Mucosa of rectum (tissue), 2 donors: ENCODE measurements at regions not wholly inside any gene's neighbourhood (a gene's known extent, or its start where the extent isn't known, plus 50 kb on each side); places are given as distances from the start of the nearest gene placed in this dataset.

Experiments
- H3K27ac ChIP-seq, 2 donors: one replicate each; pipeline ENCODE4 v1.7.0; 2013; ENCODE audit warnings: inconsistent platforms in 2 of 2, low read depth in 2 of 2, low read length in 2 of 2
- H3K27me3 ChIP-seq, 2 donors: one replicate each; pipeline ENCODE4 v1.7.0; 2013; ENCODE audit warnings: low read length in 2 of 2; ENCODE audit not compliant: control insufficient read depth in 2 of 2, insufficient read depth in 2 of 2
- H3K36me3 ChIP-seq, 2 donors: one replicate each; pipeline ENCODE4 v1.7.0; 2013; ENCODE audit warnings: low read length in 2 of 2; ENCODE audit not compliant: control insufficient read depth in 2 of 2, insufficient read depth in 2 of 2
- H3K4me1 ChIP-seq, 2 donors: one replicate each; pipeline ENCODE4 v1.7.0; 2013; ENCODE audit warnings: low read length in 2 of 2, mild to moderate bottlenecking in 1 of 2; ENCODE audit not compliant: control insufficient read depth in 2 of 2, insufficient read depth in 2 of 2
- H3K4me3 ChIP-seq, 2 donors: one replicate each; pipeline ENCODE4 v1.7.0; 2013; ENCODE audit warnings: low read length in 2 of 2
- H3K9ac ChIP-seq, 2 donors: one replicate each; pipeline ENCODE4 v1.7.0; 2013; ENCODE audit warnings: low read length in 2 of 2, low read depth in 1 of 2, mild to moderate bottlenecking in 1 of 2
- H3K9me3 ChIP-seq, 2 donors: one replicate each; pipeline ENCODE4 v1.7.0; 2013; ENCODE audit warnings: low read length in 2 of 2; ENCODE audit not compliant: control insufficient read depth in 2 of 2
- donor health status: healthy.
- donor health status: Normal muscosa, but diverticular disease.

- Histone ChIP-seq H3K9me3 (no peaks in the 10 kb centered on the region), H3K4me3 (no peak overlapping the region), H3K9ac (no peak overlapping the region), H3K27ac (no peak overlapping the region), H3K4me1 (no peaks in the 10 kb centered on the region), H3K27me3 (no peaks in the 10 kb centered on the region), H3K36me3 (no peaks in the 10 kb centered on the region)
Measured at GRCh38 chr10:128361487-128361886, 235.3 kb upstream of the MKI67 start.

GRCh38 chr10:128362514-128362913, 236.3 kb upstream of the MKI67 start:
- Histone ChIP-seq H3K36me3 (no peaks in the 10 kb centered on the region), H3K9ac (no peak overlapping the region), H3K4me1 (no peaks in the 10 kb centered on the region), H3K27ac (no peak overlapping the region), H3K4me3 (no peak overlapping the region), H3K27me3 (no peaks in the 10 kb centered on the region), H3K9me3 (no peaks in the 10 kb centered on the region)

GRCh38 chr10:128364631-128365030, 238.4 kb upstream of the MKI67 start:
- H3K36me3 ChIP-seq: no peaks in the 10 kb centered on the region
- no peak overlapping the region for H3K9ac ChIP-seq

GRCh38 chr10:128365156-128365725, 239.0 kb upstream of the MKI67 start:
- Histone ChIP-seq H3K4me1 (no peaks in the 10 kb centered on the region), H3K9me3 (no peaks in the 10 kb centered on the region), H3K36me3 (no peaks in the 10 kb centered on the region), H3K27ac (no peak overlapping the region), H3K4me3 (no peak overlapping the region), H3K27me3 (no peaks in the 10 kb centered on the region), H3K9ac (no peak overlapping the region)

More at GRCh38 chr10:128364631-128365030, 238.4 kb upstream of the MKI67 start:
- Histone ChIP-seq H3K27me3 (no peaks in the 10 kb centered on the region), H3K9me3 (no peaks in the 10 kb centered on the region), H3K4me1 (no peaks in the 10 kb centered on the region), H3K27ac (no peak overlapping the region), H3K4me3 (no peak overlapping the region)

- H3K9me3 ChIP-seq: no peaks in the 10 kb centered on the region
- no peaks in the 10 kb centered on the region for H3K4me1 ChIP-seq
- H3K27me3 ChIP-seq: no peaks in the 10 kb centered on the region
- no peak overlapping the region for H3K9ac ChIP-seq
- no peaks in the 10 kb centered on the region for H3K36me3 ChIP-seq
- no peak overlapping the region for H3K4me3 ChIP-seq
- no peak overlapping the region for H3K27ac ChIP-seq
Measured at GRCh38 chr10:128367807-128368206, 241.6 kb upstream of the MKI67 start.

DNA sequence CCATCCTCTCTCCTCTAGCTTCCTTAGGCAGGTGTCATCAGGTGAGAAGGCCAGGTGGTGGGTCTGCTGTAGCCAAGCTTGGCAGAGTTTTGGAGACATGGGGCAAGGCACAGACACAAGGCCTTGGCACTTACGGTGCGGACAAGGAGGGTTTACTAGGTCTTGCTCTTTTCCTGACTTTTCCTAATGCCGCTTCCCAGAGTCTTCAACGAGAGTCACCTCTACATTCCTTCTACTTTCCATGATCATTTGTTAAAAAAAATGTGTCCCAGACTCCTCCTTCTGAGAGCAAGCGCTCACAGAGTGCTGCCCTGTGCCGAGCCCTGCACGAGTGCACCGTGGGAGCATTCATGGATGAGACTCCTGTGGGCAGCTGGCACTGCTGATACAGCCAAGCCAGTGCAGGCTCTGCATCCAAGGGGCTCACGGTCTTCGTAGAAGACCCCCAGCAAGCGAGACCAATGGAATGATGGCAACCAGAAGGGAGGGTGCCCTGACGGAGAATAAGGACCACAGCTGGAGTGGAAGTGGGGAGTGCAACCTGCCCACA, 243.0 kb upstream of the MKI67 start:
- no peak overlapping the region for H3K27ac ChIP-seq
- no peaks in the 10 kb centered on the region for H3K9me3 ChIP-seq
- no peaks in the 10 kb centered on the region for H3K36me3 ChIP-seq
- H3K4me3 ChIP-seq: no peak overlapping the region
- no peak overlapping the region for H3K9ac ChIP-seq
- H3K27me3 ChIP-seq: no peaks in the 10 kb centered on the region
- H3K4me1 ChIP-seq: no peaks in the 10 kb centered on the region

- H3K9ac ChIP-seq: no peak overlapping the region
- H3K27ac ChIP-seq: no peak overlapping the region
- H3K9me3 ChIP-seq: no peaks in the 10 kb centered on the region
- H3K36me3 ChIP-seq: no peaks in the 10 kb centered on the region
- no peaks in the 10 kb centered on the region for H3K4me1 ChIP-seq
- H3K4me3 ChIP-seq: no peak overlapping the region
- H3K27me3 ChIP-seq: no peaks in the 10 kb centered on the region
Measured at GRCh38 chr10:128373071-128373749, 247.0 kb upstream of the MKI67 start.

GRCh38 chr10:128373831-128374230, 247.6 kb upstream of the MKI67 start:
- no peaks in the 10 kb centered on the region for H3K9me3 ChIP-seq
- no peak overlapping the region for H3K4me3 ChIP-seq
- no peaks in the 10 kb centered on the region for H3K27me3 ChIP-seq

DNA sequence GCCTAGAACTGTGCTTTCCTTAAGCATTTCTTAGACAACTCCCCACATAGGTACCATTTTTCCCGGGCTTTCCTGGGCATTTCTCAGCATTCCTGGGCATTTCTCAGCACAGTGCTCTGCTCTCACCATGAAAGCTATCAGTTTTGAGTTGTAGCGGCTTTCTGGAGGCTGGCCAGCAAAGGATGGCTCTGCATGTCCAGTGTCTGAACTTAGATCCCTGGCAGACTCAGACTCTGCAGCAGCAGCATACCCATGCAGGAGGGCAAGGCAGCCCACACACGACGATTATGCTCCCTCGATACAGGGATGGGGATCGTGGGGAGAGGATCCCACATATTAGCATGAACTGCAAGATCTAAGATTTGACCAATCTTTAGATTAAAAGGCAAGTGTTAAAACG, 248.9 kb upstream of the MKI67 start:
- no peak overlapping the region for H3K9ac ChIP-seq
- H3K36me3 ChIP-seq: no peaks in the 10 kb centered on the region
- H3K27me3 ChIP-seq: no peaks in the 10 kb centered on the region
- H3K4me3 ChIP-seq: no peak overlapping the region
- H3K4me1 ChIP-seq: no peaks in the 10 kb centered on the region
- H3K9me3 ChIP-seq: no peaks in the 10 kb centered on the region
- no peak overlapping the region for H3K27ac ChIP-seq

More at GRCh38 chr10:128373831-128374230, 247.6 kb upstream of the MKI67 start:
- no peak overlapping the region for H3K27ac ChIP-seq
- H3K4me1 ChIP-seq: no peaks in the 10 kb centered on the region
- no peak overlapping the region for H3K9ac ChIP-seq
- no peaks in the 10 kb centered on the region for H3K36me3 ChIP-seq

- Histone ChIP-seq H3K9ac (no peak overlapping the region), H3K27ac (no peak overlapping the region), H3K36me3 (no peaks in the 10 kb centered on the region), H3K4me3 (no peak overlapping the region), H3K27me3 (no peaks in the 10 kb centered on the region), H3K4me1 (no peaks in the 10 kb centered on the region), H3K9me3 (no peaks in the 10 kb centered on the region)
Measured at GRCh38 chr10:128377364-128377987, 251.3 kb upstream of the MKI67 start.
